ENCODE measurements at regions not wholly inside any gene's neighbourhood (a gene's known extent, or its start where the extent isn't known, plus 50 kb on each side); places are given as distances from the start of the nearest gene placed in this dataset.

- no peak for TF ChIP-seq POLR2A (IDR thresholded peaks at IDR 0.05)
- TF ChIP-seq CTCF (IDR thresholded peaks at IDR 0.05): no peak
- no peak for TF ChIP-seq EP300 (IDR thresholded peaks at IDR 0.05)
- TF ChIP-seq POLR2AphosphoS5 (IDR thresholded peaks at IDR 0.05): no peak
Observed at GRCh38 chr16:86200722-86201121, 301.8 kb downstream of the IRF8 start.
